ENCODE measurements at regions not wholly inside any gene's neighbourhood (a gene's known extent, or its start where the extent isn't known, plus 50 kb on each side); places are given as distances from the start of the nearest gene placed in this dataset.

- DNase-seq (ENCODE audit: low spot score), result no peak
Observed at GRCh38 chr2:70036290-70036689, 51.0 kb upstream of the PCBP1 start.

GRCh38 chr2:70035344-70035844 is 51.9 kb upstream of the PCBP1 start:
- no peak for DNase-seq (ENCODE audit: low spot score)

GRCh38 chr2:70030724-70031420 is 56.4 kb upstream of the PCBP1 start:
- DNase-seq (ENCODE audit: low spot score), result no peak

DNA sequence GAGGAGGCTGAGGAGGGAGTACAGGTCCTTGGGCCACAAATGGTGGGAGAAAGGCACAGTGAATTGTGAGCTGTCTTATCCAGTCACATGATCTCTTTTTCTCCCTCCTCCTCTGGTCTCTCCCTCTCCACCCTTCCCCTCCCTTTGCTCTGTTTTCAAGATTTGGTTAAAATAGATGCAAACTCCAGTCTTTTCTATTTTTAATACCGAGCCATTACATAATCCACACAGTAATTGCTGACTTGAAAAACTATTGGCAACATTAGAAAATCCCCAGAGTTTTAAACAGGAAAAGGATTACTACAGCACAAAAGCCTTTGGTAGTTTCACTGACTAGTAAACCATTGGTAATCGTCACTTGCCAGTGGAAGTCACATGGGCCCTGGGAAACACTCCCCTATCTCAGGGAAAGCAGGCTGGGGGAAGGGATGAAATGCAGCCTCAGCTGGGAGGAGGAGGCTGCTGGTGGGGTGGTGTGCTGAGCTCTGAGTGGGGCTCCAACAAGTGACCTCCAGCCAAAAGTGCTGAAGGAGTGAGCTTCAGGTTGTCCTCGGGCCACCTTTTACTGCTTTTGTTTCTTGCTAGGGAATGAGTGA is 57.4 kb upstream of the PCBP1 start:
- DNase-seq (ENCODE audit: low spot score), result peak; percentile 34

GRCh38 chr2:70024284-70024683 is 62.9 kb upstream of the ASPRV1 start:
- DNase-seq (ENCODE audit: low spot score), result no peak

DNA sequence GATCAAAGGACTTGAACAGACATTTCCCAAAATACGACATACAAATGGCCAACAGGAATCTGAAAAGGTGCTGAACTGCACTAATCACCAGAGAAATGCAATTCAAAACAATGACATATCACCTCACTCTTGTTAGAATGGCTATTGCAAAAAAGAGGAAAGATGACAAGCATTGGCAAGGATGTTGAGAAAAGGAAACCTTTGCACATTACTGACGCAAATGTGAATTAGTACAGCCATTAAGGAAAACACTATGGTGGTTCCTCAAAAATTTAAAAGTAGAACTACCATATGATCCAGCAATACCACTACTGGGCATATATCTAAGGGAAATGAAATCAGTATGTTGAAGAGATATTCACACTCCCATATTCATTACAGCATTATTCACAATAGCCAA is 57.7 kb upstream of the ASPRV1 start:
- no peak for DNase-seq (ENCODE audit: low spot score)

DNA sequence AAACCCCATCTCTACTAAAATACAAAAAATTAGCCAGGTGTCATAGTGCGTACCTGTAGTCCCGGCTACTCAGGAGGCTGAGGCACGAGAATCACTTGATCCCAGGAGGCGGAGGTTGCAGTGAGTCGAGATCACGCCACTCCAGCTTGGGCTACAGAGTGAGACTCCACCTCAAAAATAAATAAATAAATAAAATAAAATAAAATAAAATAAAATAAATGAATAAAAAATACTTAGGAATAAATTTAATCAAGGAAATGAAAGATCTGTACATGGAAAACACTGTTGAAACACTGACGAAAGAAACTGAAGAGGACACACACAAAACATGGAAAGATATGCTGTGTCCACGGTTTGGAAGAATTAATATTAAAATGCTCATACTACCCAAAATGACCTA is 56.5 kb upstream of the ASPRV1 start:
- DNase-seq (ENCODE audit: low spot score), result no peak

GRCh38 chr2:70014959-70015358 is 53.5 kb upstream of the ASPRV1 start:
- no peak for DNase-seq (ENCODE audit: low spot score)

DNA sequence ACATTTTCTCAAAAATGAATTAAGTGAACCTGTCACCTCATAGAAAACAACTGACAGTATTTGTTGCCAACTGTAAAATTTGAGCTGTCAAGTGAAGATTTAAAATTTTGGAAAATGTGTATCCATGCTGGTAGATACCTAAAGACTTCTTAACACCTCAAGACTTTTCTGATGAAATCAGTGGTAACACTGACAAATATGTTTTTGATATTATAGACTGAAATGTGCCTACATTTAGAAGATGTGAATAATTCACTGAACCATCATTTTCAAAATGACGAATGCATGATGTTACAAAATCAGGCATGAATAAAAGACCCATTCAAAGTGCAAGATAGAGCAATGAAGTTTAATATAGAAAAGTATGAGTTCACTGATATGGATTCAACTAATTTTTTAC is 51.5 kb upstream of the ASPRV1 start:
- DNase-seq (ENCODE audit: low spot score), result no peak

DNA sequence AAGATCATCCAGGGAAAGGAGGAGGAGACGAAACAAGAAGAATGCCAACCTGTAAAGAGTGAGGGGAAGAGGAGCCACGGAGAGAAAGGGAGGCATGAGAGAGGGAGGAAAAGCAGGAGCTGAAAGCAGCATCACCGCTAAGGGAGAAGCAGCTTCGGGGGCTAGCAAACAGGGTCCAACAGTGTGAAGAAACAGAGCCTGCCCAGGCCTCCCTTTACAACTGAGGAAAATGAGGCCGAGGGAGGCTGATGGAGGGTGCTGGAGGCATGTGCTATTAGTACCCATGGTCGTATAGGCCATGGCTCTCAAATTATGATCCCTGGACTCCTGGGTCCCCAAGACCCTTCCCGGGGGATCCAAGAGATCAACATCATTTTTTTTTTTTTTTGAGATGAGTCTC is 50.4 kb upstream of the ASPRV1 start:
- DNase-seq (ENCODE audit: low spot score), result no peak

GRCh38 chr2:70011335-70011734 is 49.9 kb upstream of the ASPRV1 start:
- DNase-seq (ENCODE audit: low spot score), result no peak

Data from hematopoietic multipotent progenitor cell treated with erythropoietin and hydrocortisone succinate and interleukin-3 and kit ligand, for 17 days (in vitro differentiated cells).